Bronchial epithelial cell (primary cell): ENCODE measurements at regions not wholly inside any gene's neighbourhood (a gene's known extent, or its start where the extent isn't known, plus 50 kb on each side); places are given as distances from the start of the nearest gene placed in this dataset.

Source experiments
- DNase-seq: peaks from one replicate; pipeline ENCODE4 v3.0.0-alpha.2; 2010; ENCODE audit warnings: low read depth
- FAIRE-seq: peaks from 2 replicates; lab custom pipeline; 2011; peaks lifted over from hg19 to GRCh38; lab: Jason Lieb, UNC
- H3K27me3 ChIP-seq: 2 replicates; pipeline ENCODE4 v1.5.1; 2011; ENCODE audit warnings: low read length; ENCODE audit not compliant: control insufficient read depth, insufficient read depth
- H3K36me3 ChIP-seq: 2 replicates; pipeline ENCODE4 v1.5.1; 2011; ENCODE audit warnings: low read length; ENCODE audit not compliant: control insufficient read depth, insufficient read depth
- H3K4me3 ChIP-seq: 2 replicates; pipeline ENCODE4 v1.5.1; 2011; ENCODE audit warnings: mild to moderate bottlenecking, low read depth, low read length, control low read depth
- CTCF ChIP-seq: IDR thresholded peaks from 2 replicates; pipeline ENCODE4 v1.5.1; 2011; ENCODE audit warnings: mild to moderate bottlenecking, moderate library complexity, low read length, control low read depth, inconsistent platforms; ENCODE audit not compliant: insufficient read depth, severe bottlenecking

DNA sequence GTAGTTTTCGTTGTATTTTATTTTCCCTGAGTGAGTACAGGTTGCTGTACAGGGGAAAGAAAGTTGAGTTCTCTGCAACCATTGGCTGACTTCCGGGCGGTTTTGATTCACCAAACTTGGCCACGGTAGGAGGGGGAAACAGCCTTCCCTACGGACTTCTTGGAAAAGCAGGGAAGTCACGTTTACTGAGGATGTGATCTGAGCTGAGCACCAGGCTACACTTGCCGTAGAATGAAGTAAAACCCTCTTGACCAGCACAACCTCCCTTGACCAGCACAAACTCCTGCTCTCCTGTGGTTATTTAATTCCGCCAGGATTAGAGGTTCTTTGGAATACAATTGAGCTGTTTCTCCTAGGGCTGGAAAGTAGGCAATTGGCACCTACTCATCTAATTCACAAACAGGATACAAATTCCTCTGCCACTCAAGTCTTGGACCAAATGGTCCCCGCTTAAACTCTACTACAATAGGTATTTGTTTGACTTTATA, 242.0 kb upstream of the RBFOX1 start:
- DNase-seq (no peak), FAIRE-seq (no peak)
- Histone ChIP-seq H3K36me3 (no peaks in the 10 kb centered on the region), H3K4me3 (no peak overlapping the region), H3K27me3 (no peaks in the 10 kb centered on the region)
- no peak for TF ChIP-seq CTCF

DNA sequence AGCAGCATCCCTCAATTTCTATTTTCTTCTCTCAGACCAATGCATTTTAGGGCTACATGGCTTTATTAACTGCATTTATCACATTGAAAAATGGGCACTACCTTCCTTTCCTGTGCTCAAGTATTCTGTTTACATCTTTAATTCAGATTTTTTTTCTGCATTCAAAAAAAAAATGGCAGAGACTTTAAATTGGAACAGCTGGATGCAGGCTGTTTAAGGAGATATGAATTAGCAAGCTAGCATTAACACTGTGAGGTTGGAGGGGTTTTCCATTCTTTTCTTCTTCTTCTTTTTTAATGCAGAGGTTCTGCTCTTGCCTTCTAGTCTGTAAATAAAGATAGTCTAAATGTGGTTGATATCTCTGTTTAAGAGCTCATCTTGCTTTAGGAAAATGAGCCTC, 242.9 kb upstream of the RBFOX1 start:
- no peak for TF ChIP-seq CTCF

GRCh38 chr16:7088711-7089110, 243.9 kb upstream of the RBFOX1 start:
- FAIRE-seq (no peak), DNase-seq (no peak)
- no peak overlapping the region for H3K4me3 ChIP-seq
- TF ChIP-seq CTCF = no peak
- no peaks in the 10 kb centered on the region for H3K27me3 ChIP-seq
- no peaks in the 10 kb centered on the region for H3K36me3 ChIP-seq

More for the DNA sequence above, 242.9 kb upstream of the RBFOX1 start:
- no peak for DNase-seq
- Histone ChIP-seq H3K36me3 (no peaks in the 10 kb centered on the region), H3K4me3 (no peak overlapping the region), H3K27me3 (no peaks in the 10 kb centered on the region)
- no peak for FAIRE-seq

DNA sequence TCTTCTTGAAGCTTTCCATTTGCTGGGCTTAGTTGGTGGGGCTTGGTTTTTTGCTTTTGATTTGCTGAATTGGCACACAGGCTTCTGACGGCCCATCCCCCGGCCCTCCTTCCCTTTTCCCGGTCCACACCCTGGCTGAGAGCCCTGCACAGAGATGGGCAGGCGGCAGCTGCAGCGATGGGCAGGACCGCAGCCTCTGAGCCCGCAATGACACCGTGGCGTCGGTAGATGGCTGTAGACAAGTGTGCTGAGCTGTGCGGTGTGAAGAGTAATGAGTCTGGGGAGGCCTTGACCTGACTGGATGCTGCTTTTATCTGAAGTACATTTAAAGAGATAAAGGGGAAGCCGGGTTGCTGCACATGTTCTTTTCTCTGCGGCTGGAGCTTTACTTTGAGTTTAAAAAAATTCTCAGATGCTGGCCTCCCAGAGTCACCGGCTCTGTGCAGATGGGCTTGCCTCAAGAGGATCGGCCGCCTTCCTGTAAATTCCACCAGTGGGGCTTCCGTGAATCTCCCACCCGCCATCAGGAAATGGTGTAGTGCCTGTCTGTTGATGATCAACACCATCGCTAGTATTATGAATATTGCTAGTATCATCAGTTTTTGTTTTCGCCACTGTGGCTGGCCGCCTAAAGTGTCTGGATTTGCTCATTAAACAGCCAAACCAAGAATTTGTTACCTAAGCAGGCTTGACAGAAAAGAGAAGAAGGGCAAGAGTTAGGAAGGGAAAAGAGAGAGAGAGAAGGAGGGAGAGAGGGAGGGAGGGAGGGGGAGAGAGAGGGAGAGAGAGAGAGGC, 245.6 kb upstream of the RBFOX1 start:
- DNase-seq (no peak), FAIRE-seq (no peak)
- peak; percentile 17 for TF ChIP-seq CTCF
- Histone ChIP-seq H3K36me3 (no peaks in the 10 kb centered on the region), H3K4me3 (no peak overlapping the region), H3K27me3 (no peaks in the 10 kb centered on the region)

- H3K27me3 ChIP-seq = no peaks in the 10 kb centered on the region
- TF ChIP-seq CTCF = no peak
- peak; percentile 28 for FAIRE-seq
- no peak overlapping the region for H3K4me3 ChIP-seq
- no peaks in the 10 kb centered on the region for H3K36me3 ChIP-seq
- DNase-seq = no peak
These were observed 246.9 kb upstream of the RBFOX1 start for GRCh38 chr16:7085776-7086175.

DNA sequence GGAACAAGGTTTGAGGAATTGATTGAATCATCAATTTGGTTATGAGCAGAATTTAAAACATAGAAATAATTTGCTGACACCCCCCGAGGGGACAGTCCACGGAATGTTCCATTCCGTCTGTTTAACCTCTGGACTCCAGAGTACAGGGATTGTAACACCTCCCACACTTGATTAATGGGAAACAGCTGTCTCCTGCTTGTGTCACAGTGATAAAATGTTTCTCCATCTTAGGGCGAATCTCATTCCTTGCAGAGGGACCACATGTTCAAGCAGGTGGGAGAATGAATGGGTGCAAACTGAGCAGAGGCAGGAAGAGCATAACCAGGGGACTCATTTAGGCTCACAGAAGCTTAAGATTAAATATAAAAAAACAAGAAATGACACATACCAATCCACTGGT, 249.5 kb upstream of the RBFOX1 start:
- no peak for DNase-seq
- Histone ChIP-seq H3K27me3 (no peaks in the 10 kb centered on the region), H3K36me3 (no peaks in the 10 kb centered on the region), H3K4me3 (no peak overlapping the region)
- FAIRE-seq = no peak
- no peak for TF ChIP-seq CTCF
